ENCODE measurements at regions not wholly inside any gene's neighbourhood (a gene's known extent, or its start where the extent isn't known, plus 50 kb on each side); places are given as distances from the start of the nearest gene placed in this dataset.

- TF ChIP-seq CTCF (IDR thresholded peaks at IDR 0.05 in 2 of 3, conservative IDR thresholded peaks at IDR 0.05 in 1 of 3; ENCODE audit: borderline replicate concordance in 1 of 3, insufficient read depth in 1 of 3, low read depth in 2 of 3, low read length in 2 of 3) (no peak), MAX (IDR thresholded peaks at IDR 0.05) (no peak), ZBTB33 (IDR thresholded peaks at IDR 0.05; ENCODE audit: extremely low read depth, insufficient replicate concordance, low read length) (no peak), POLR2A (IDR thresholded peaks at IDR 0.05; ENCODE audit: borderline replicate concordance, extremely low read depth, insufficient read depth, insufficient read length) (no peak), ATF3 (IDR thresholded peaks at IDR 0.05) (no peak), JUND (IDR thresholded peaks at IDR 0.05) (no peak), REST (IDR thresholded peaks at IDR 0.05; ENCODE audit: low read depth) (no peak), RAD21 (IDR thresholded peaks at IDR 0.05; ENCODE audit: low read depth) (no peak), CEBPB (IDR thresholded peaks at IDR 0.05; ENCODE audit: low read depth) (no peak), POLR2AphosphoS5 (IDR thresholded peaks at IDR 0.05; ENCODE audit: low read depth, low read length) (no peak), SP1 (IDR thresholded peaks at IDR 0.05; ENCODE audit: low read depth) (no peak), EZH2 (IDR thresholded peaks at IDR 0.05) (no peak), SIN3A (IDR thresholded peaks at IDR 0.05; ENCODE audit: low read depth) (no peak), EZH2phosphoT487 (IDR thresholded peaks at IDR 0.05; ENCODE audit: borderline replicate concordance) (no peak)
Measured at GRCh38 chr13:104979281-104980030, 1556.0 kb downstream of the EFNB2 start.

Data from HCT116 (cell line).